KMS-11 (cell line): ENCODE measurements at regions not wholly inside any gene's neighbourhood (a gene's known extent, or its start where the extent isn't known, plus 50 kb on each side); places are given as distances from the start of the nearest gene placed in this dataset.

Experiments
- H2AFZ ChIP-seq: fragments of 200-600 bp; sonication (generic); 2 replicates; pipeline ENCODE4 v1.6.1; 2016; ENCODE audit warnings: antibody characterized with exemption, mixed run types, low read depth
- H3K27ac ChIP-seq: fragments of 200-600 bp; sonication (generic); 2 replicates; pipeline ENCODE4 v1.6.1; 2016; ENCODE audit warnings: mild to moderate bottlenecking, mixed run types
- H3K27me3 ChIP-seq: fragments of 200-600 bp; sonication (generic); 2 replicates; pipeline ENCODE4 v1.6.1; 2017; ENCODE audit warnings: mild to moderate bottlenecking, low read depth, mixed run types, moderate library complexity; ENCODE audit not compliant: insufficient read depth
- H3K36me3 ChIP-seq: fragments of 200-600 bp; sonication (generic); 2 replicates; pipeline ENCODE4 v1.6.1; 2017; ENCODE audit warnings: mild to moderate bottlenecking, mixed run types; ENCODE audit not compliant: insufficient read depth
- H3K4me1 ChIP-seq: fragments of 200-600 bp; sonication (generic); 2 replicates; pipeline ENCODE4 v1.6.1; 2016; ENCODE audit warnings: mild to moderate bottlenecking, low read depth, mixed run types; ENCODE audit not compliant: poor library complexity, severe bottlenecking
- H3K4me2 ChIP-seq: fragments of 200-600 bp; sonication (generic); 2 replicates; pipeline ENCODE4 v1.7.0; 2016; ENCODE audit warnings: mild to moderate bottlenecking, mixed run types
- H3K4me3 ChIP-seq: fragments of 200-600 bp; sonication (generic); IDR thresholded peaks from 2 replicates; pipeline ENCODE4 v1.6.1; 2017; ENCODE audit warnings: low read depth, low read length, mixed read lengths; ENCODE audit not compliant: insufficient read depth
- H3K79me2 ChIP-seq: fragments of 200-600 bp; sonication (generic); 2 replicates; pipeline ENCODE4 v1.6.1; 2016; ENCODE audit warnings: low read depth, mixed run types; ENCODE audit not compliant: insufficient read depth
- H3K9ac ChIP-seq: fragments of 200-600 bp; sonication (generic); 2 replicates; pipeline ENCODE4 v1.6.1; 2016; ENCODE audit warnings: mild to moderate bottlenecking, mixed run types
- H4K20me1 ChIP-seq: fragments of 200-600 bp; sonication (generic); 2 replicates; pipeline ENCODE4 v1.6.1; 2016; ENCODE audit warnings: mild to moderate bottlenecking, mixed run types; ENCODE audit not compliant: insufficient read depth
- TF ChIP-seq, protein P1 (sequence below): fragments of 200-600 bp; sonication (generic); conservative IDR thresholded peaks from 2 replicates; pipeline ENCODE4 v1.6.1; 2017; ENCODE audit warnings: low read depth, mild to moderate bottlenecking, antibody characterized with exemption, low read length, moderate library complexity, mixed read lengths

DNA sequence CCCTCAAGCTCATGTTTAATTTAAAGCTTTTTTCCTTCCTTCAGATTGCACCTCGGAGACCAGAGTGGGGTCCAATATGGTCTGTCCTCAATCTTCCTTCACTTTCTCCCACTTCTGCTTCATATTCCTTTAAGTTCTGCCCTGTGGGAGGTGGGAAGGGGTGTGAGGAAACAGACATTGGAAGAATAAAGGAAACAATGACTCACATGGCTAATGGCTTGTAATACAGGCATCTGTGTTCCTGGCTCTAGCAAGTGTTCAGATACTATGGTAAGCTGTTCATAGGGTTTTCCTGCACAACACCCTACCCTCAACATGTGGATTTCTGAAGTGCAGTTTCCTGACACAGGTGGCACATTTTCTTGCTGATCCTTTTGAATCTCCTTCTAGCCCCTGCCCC lies 209.5 kb downstream of the PIK3C3 start:
- Histone ChIP-seq H4K20me1 (no peaks in the 10 kb centered on the region), H3K4me2 (no peak overlapping the region), H3K9ac (no peak overlapping the region), H3K4me1 (no peaks in the 10 kb centered on the region), H3K36me3 (no peaks in the 10 kb centered on the region), H3K27ac (no peak overlapping the region), H3K79me2 (no peaks in the 10 kb centered on the region), H3K4me3 (no peak overlapping the region), H3K27me3 (no peaks in the 10 kb centered on the region), H2AFZ (no peak overlapping the region)
- TF ChIP-seq, protein P1, sequence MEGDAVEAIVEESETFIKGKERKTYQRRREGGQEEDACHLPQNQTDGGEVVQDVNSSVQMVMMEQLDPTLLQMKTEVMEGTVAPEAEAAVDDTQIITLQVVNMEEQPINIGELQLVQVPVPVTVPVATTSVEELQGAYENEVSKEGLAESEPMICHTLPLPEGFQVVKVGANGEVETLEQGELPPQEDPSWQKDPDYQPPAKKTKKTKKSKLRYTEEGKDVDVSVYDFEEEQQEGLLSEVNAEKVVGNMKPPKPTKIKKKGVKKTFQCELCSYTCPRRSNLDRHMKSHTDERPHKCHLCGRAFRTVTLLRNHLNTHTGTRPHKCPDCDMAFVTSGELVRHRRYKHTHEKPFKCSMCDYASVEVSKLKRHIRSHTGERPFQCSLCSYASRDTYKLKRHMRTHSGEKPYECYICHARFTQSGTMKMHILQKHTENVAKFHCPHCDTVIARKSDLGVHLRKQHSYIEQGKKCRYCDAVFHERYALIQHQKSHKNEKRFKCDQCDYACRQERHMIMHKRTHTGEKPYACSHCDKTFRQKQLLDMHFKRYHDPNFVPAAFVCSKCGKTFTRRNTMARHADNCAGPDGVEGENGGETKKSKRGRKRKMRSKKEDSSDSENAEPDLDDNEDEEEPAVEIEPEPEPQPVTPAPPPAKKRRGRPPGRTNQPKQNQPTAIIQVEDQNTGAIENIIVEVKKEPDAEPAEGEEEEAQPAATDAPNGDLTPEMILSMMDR: no peak

DNA sequence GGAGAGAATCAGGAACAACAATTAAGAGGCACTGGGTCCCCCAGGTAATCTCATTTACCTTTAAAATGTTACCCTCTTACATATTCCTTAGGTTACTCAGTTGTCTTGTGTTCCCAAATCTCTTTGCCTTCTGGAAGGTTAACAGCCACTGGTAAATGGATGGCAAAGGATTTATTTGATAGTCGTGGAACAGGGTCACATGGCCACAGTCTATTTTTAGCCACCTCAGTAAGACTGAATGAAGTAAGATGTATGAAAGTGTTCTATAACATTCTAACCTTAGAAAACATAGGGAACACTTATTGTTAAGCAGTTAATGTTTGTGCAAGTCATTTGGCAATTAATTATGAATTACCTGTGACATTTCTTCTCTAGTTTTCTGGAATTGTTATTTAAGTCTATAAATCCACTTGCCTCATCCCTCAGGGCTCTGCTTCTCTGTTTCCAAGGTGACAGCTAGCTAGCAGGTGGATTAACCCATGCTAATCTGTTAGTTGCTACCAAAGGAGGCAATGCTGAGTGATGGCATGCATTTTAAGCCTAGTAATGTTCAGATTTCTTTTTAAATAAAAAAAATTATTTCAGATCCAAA lies 211.0 kb downstream of the PIK3C3 start:
- H3K79me2 ChIP-seq: no peaks in the 10 kb centered on the region
- no peaks in the 10 kb centered on the region for H3K27me3 ChIP-seq
- H4K20me1 ChIP-seq: no peaks in the 10 kb centered on the region
- no peak overlapping the region for H3K4me3 ChIP-seq
- no peaks in the 10 kb centered on the region for H3K4me1 ChIP-seq
- no peak overlapping the region for H3K9ac ChIP-seq
- H3K27ac ChIP-seq: no peak overlapping the region
- TF ChIP-seq, protein P1: no peak
- no peaks in the 10 kb centered on the region for H3K36me3 ChIP-seq
- H3K4me2 ChIP-seq: no peak overlapping the region
- no peak overlapping the region for H2AFZ ChIP-seq

DNA sequence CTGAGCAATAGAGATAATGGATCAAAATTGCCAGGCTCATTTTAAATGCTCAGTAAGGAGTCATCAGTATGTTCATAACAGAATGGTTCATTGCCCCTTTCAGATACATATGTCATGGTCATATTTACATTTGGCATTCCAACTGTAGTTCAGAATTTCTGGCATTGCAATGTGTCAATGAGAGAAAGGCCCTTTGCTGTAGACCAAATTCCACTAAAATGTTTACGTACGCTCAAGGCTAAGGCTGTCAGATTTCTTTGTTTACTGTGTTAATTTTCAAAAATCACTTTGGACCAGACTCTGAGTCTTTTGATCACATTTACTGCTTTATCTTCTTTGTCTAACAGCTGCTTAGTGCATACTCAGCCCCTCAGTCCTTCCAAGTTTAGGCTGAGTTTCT lies 213.5 kb downstream of the PIK3C3 start:
- Histone ChIP-seq H3K27ac (no peak overlapping the region), H3K4me1 (no peaks in the 10 kb centered on the region)

DNA sequence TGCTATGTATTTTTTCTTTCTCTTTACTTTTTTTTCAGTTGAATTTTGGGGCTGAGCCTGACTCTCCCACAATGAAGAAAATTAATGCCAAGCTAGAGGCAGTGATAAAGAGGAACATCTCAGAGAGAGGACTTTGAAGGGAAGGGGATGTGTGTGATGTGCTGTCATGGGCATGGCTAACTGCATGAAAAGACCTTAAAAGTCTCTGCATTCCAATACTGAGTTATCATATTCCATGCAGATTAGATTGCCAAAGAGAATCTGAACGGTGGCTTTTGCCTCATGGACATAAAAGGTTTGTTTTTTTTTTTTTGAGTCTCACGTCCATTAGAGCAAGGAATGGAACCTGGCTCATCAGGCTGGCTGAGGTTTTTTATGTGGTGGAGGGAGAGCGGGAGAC lies 213.9 kb downstream of the PIK3C3 start:
- H3K4me2 ChIP-seq: no peak overlapping the region
- no peaks in the 10 kb centered on the region for H4K20me1 ChIP-seq
- H3K36me3 ChIP-seq: no peaks in the 10 kb centered on the region
- H3K4me3 ChIP-seq: no peak overlapping the region
- no peaks in the 10 kb centered on the region for H3K79me2 ChIP-seq
- H3K27ac ChIP-seq: no peak overlapping the region
- no peaks in the 10 kb centered on the region for H3K27me3 ChIP-seq
- no peak overlapping the region for H3K9ac ChIP-seq
- TF ChIP-seq, protein P1: no peak
- no peak overlapping the region for H2AFZ ChIP-seq
- no peaks in the 10 kb centered on the region for H3K4me1 ChIP-seq

More for the DNA sequence above, 213.5 kb downstream of the PIK3C3 start:
- Histone ChIP-seq H3K79me2 (no peaks in the 10 kb centered on the region), H3K4me3 (no peak overlapping the region), H2AFZ (no peak overlapping the region), H3K27me3 (no peaks in the 10 kb centered on the region), H4K20me1 (no peaks in the 10 kb centered on the region), H3K36me3 (no peaks in the 10 kb centered on the region), H3K4me2 (no peak overlapping the region), H3K9ac (no peak overlapping the region)
- TF ChIP-seq, protein P1: no peak
